ENCODE measurements at regions not wholly inside any gene's neighbourhood (a gene's known extent, or its start where the extent isn't known, plus 50 kb on each side); places are given as distances from the start of the nearest gene placed in this dataset.

- ChIA-PET CTCF (no interaction called here), POLR2A (ENCODE audit: low non-redundant PET) (no interaction called here)
- BruUV-seq (replicated peaks): no TSS peak
- Histone ChIP-seq H3K27ac (ENCODE audit: low read depth, low read length, poor library complexity, severe bottlenecking) (no peak overlapping the region), H3K9me3 (ENCODE audit: low read depth, low read length, poor library complexity, severe bottlenecking) (no peaks in the 10 kb centered on the region), H3K36me3 (ENCODE audit: insufficient read depth, low read length, poor library complexity, severe bottlenecking) (no peaks in the 10 kb centered on the region), H3K4me1 (ENCODE audit: insufficient read depth, low read length, poor library complexity, severe bottlenecking) (no peaks in the 10 kb centered on the region), H3K27me3 (replicated peaks; ENCODE audit: insufficient read depth, low read depth, low read length, poor library complexity) (no peaks in the 10 kb centered on the region), H3K4me3 (ENCODE audit: low read depth, low read length, poor library complexity, severe bottlenecking) (no peak overlapping the region)
- no peak for TF ChIP-seq EZH2 (IDR thresholded peaks at IDR 0.05; ENCODE audit: borderline replicate concordance, low read depth, low read length, poor library complexity, severe bottlenecking)
- TF ChIP-seq CTCF (conservative IDR thresholded peaks at IDR 0.05; ENCODE audit: low read depth, low read length): no peak
- intact Hi-C loops (cut with micrococcal nuclease; ENCODE audit: unreplicated experiment): no loop called here
- DNase-seq (ENCODE audit: low spot score): no peak
These were observed 97.1 kb upstream of the RMDN2 start for GRCh38 chr2:37827911-37828511.

GRCh38 chr2:37829202-37829601, 95.9 kb upstream of the RMDN2 start:
- CTCF ChIA-PET: interaction anchor here (1.1 kb wide), 1 partner anchor 415 kb away, joined by 11 read pairs; no protein-coding TSS in a partner anchor
- POLR2A ChIA-PET (ENCODE audit: low non-redundant PET): no interaction called here
- no peaks in the 10 kb centered on the region for H3K4me1 ChIP-seq (ENCODE audit: insufficient read depth, low read length, poor library complexity, severe bottlenecking)

GRCh38 chr2:37829616-37830395, 95.3 kb upstream of the RMDN2 start:
- no peak overlapping the region for H3K4me3 ChIP-seq (ENCODE audit: low read depth, low read length, poor library complexity, severe bottlenecking)
- no peaks in the 10 kb centered on the region for H3K4me1 ChIP-seq (ENCODE audit: insufficient read depth, low read length, poor library complexity, severe bottlenecking)
- H3K27ac ChIP-seq (ENCODE audit: low read depth, low read length, poor library complexity, severe bottlenecking): no peak overlapping the region
- intact Hi-C loops (cut with micrococcal nuclease; ENCODE audit: unreplicated experiment): loop anchor here (5.0 kb wide), 1 partner anchor 433 kb away; no protein-coding TSS in a partner anchor
- TF ChIP-seq EZH2 (IDR thresholded peaks at IDR 0.05; ENCODE audit: borderline replicate concordance, low read depth, low read length, poor library complexity, severe bottlenecking) (no peak), CTCF (conservative IDR thresholded peaks at IDR 0.05; ENCODE audit: low read depth, low read length) (no peak)
- H3K9me3 ChIP-seq (ENCODE audit: low read depth, low read length, poor library complexity, severe bottlenecking): no peaks in the 10 kb centered on the region
- DNase-seq (ENCODE audit: low spot score): no peak
- BruUV-seq (replicated peaks): no TSS peak
- H3K36me3 ChIP-seq (ENCODE audit: insufficient read depth, low read length, poor library complexity, severe bottlenecking): no peaks in the 10 kb centered on the region
- no peaks in the 10 kb centered on the region for H3K27me3 ChIP-seq (replicated peaks; ENCODE audit: insufficient read depth, low read depth, low read length, poor library complexity)
- ChIA-PET CTCF (interaction anchor here (1.1 kb wide), 1 partner anchor 415 kb away, joined by 11 read pairs; no protein-coding TSS in a partner anchor), POLR2A (ENCODE audit: low non-redundant PET) (no interaction called here)

More at GRCh38 chr2:37829202-37829601, 95.9 kb upstream of the RMDN2 start:
- Histone ChIP-seq H3K27ac (ENCODE audit: low read depth, low read length, poor library complexity, severe bottlenecking) (no peak overlapping the region), H3K36me3 (ENCODE audit: insufficient read depth, low read length, poor library complexity, severe bottlenecking) (no peaks in the 10 kb centered on the region), H3K9me3 (ENCODE audit: low read depth, low read length, poor library complexity, severe bottlenecking) (no peaks in the 10 kb centered on the region), H3K27me3 (replicated peaks; ENCODE audit: insufficient read depth, low read depth, low read length, poor library complexity) (no peaks in the 10 kb centered on the region), H3K4me3 (ENCODE audit: low read depth, low read length, poor library complexity, severe bottlenecking) (no peak overlapping the region)
- no TSS peak for BruUV-seq (replicated peaks)
- intact Hi-C loops (cut with micrococcal nuclease; ENCODE audit: unreplicated experiment): no loop called here
- no peak for TF ChIP-seq CTCF (conservative IDR thresholded peaks at IDR 0.05; ENCODE audit: low read depth, low read length)
- no peak for TF ChIP-seq EZH2 (IDR thresholded peaks at IDR 0.05; ENCODE audit: borderline replicate concordance, low read depth, low read length, poor library complexity, severe bottlenecking)
- no peak for DNase-seq (ENCODE audit: low spot score)

Data from A673 (cell line).